Lower leg skin (tissue), 4 donors: ENCODE measurements at regions not wholly inside any gene's neighbourhood (a gene's known extent, or its start where the extent isn't known, plus 50 kb on each side); places are given as distances from the start of the nearest gene placed in this dataset.

Experiments
- DNase-seq, 2 donors: peaks; one replicate each; pipeline ENCODE4 v3.0.0-alpha.2; 2019; ENCODE audit warnings: low spot score in 2 of 2
- H3K4me3 ChIP-seq: fragments of 200-600 bp; sonication (generic); 2 replicates; pipeline ENCODE4 v1.5.1; 2017; ENCODE audit warnings: mild to moderate bottlenecking, low read depth; ENCODE audit not compliant: poor library complexity, severe bottlenecking
- CTCF ChIP-seq, 3 donors: fragments of 450-650 bp; IDR thresholded peaks; one replicate each; pipeline ENCODE4 v1.5.1; 2016; ENCODE audit warnings: antibody characterized with exemption in 3 of 3, mild to moderate bottlenecking in 3 of 3, moderate library complexity in 2 of 3
- POLR2A ChIP-seq, 2 donors: fragments of 450-650 bp; IDR thresholded peaks; one replicate each; pipeline ENCODE4 v1.6.1; 2016 to 2017; ENCODE audit warnings: antibody characterized with exemption in 2 of 2, mild to moderate bottlenecking in 1 of 2, moderate library complexity in 1 of 2
- WGBS, 2 donors: methylation state at CpG; one replicate each; pipeline ENCODE4 v1.1.5; 2018; 5-methylcytosine and 5-hydroxymethylcytosine counted together
- intact Hi-C: fragments of 100-400 bp; cut with DNase I; formaldehyde crosslinking; loops from one replicate; pipeline ENCODE4 v1.15.0; 2023; ENCODE audit warnings: low total_unique reads

DNA sequence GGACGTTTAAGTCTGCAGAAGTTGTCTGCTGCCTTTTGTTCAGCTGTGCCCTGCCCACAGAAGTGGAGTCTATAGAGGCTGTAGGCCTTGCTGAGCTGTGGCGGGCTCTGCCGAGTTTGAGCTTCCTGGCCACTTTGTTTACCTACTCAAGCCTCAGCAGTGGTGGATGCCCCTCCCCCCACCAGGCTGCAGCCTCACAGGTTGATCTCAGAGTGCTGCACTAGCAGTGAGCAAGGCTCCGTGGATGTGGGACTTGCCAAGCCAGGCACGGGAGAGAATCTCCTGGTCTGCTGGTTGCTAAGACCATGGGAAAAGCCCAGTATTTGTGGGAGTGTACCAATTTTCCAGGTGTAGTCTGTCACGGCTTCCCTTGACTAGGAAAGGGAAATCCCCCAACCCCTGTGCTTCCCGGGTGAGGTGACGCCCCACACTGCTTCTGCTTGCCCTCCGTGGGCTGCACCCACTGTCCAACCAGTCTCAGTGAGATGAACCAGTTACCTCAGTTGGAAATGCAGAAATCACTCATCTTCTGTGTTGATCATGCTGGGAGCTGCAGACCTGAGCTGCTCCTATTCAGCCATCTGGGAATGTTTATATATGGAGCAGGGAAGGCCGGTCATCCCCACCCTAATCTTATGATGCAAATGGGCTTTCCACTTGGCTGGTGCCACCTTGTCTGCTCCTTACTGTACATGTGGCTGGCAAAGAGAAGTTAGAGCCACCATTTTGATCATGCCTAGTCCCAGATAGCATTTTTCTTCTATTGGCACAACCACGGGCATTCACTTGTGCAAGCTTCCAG, 156.9 kb upstream of the ITGA6 start:
- H3K4me3 ChIP-seq, result no peak overlapping the region
- intact Hi-C loops, result no loop called here
- no peak for TF ChIP-seq POLR2A (IDR thresholded peaks at IDR 0.05)
- no peak for TF ChIP-seq CTCF (IDR thresholded peaks at IDR 0.05)
- 52 to 63% methylated on average over 11 of the region's 11 CpGs for whole genome bisulfite sequencing, 2 donors
- no peak for DNase-seq

DNA sequence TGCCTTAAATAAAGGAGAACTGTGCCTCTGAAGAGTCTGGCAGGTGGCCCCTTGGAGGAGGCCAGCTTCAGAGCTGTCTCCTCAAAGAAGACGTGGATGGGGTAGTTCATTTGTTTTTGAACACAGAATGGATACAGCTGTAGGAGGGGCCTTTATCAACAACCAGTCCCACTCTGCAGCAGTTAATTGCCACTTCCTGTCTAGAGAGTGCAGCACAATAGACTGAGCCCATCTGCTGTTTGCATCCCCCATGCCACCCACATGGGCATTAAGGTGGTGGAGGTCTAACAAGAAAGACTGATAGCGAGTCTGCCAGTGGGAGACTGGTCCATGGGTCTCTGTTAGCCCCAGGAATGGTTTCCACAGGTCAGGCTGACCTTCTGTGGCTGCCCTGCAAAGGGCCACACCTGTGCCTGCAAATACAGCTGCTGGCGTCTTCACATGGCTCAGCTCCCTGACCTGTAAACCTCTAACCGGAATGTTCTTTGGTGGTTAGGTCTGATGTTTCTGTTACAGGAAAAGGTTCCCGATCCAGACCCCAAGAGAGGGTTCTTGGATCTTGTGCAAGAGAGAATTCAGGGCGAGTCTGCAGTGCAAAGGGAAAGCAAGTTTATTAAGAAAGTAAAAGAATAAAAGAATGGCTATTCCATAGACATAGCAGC, 153.3 kb upstream of the ITGA6 start:
- intact Hi-C loops, result no loop called here
- TF ChIP-seq POLR2A (IDR thresholded peaks at IDR 0.05) (no peak), CTCF (IDR thresholded peaks at IDR 0.05) (no peak)
- no peak overlapping the region for H3K4me3 ChIP-seq
- no peak for DNase-seq
- WGBS, 2 donors, result 79% methylated on average over 6 of the region's 6 CpGs

DNA sequence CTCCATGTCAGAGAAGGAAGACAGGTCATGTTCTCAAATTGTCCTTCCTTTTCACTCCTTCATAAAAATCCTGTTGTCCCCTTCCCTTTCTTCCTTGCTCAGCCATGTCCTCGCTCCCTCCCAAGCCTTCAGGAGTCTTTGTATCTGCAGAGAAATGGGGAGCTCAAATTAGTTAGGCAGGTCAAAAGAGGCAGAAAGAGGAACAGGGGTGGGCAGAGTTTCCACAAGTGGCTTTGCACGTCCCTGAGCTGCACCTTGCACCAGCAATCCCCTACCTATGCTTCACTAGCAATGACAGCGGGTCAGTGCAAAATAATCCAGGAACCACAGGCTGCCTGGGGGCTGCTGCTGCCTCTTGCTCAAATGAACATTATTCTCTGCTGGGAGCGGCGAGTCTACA, 152.1 kb upstream of the ITGA6 start:
- TF ChIP-seq CTCF (IDR thresholded peaks at IDR 0.05) (no peak), POLR2A (IDR thresholded peaks at IDR 0.05) (no peak)
- WGBS, 2 donors, result 84 to 92% methylated on average over 5 of the region's 5 CpGs

DNA sequence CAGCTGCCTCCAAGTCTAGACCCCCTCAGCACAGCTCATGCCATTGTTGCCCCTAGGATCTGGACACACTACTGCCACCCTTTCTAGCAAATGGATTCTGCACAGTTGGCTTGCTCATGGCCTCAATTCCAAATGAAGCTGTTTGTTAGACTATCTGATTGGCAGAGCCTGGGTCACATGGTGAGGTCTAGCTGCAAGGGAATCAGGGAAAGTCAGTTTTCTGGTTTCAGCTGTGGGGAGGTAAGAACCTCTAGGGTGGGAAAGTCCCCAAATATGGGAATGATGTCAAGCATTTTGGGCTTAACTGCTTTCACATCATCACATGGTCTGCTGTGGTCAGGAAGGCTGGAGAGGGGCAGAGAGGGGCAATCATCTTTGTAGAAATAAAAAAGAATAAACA, 150.4 kb upstream of the ITGA6 start:
- TF ChIP-seq POLR2A (IDR thresholded peaks at IDR 0.05), result no peak
- TF ChIP-seq CTCF (IDR thresholded peaks at IDR 0.05), result no peak
- H3K4me3 ChIP-seq, result no peak overlapping the region

More for the DNA sequence above, 152.1 kb upstream of the ITGA6 start:
- H3K4me3 ChIP-seq, result no peak overlapping the region
- no peak for DNase-seq
- intact Hi-C loops, result no loop called here

DNA sequence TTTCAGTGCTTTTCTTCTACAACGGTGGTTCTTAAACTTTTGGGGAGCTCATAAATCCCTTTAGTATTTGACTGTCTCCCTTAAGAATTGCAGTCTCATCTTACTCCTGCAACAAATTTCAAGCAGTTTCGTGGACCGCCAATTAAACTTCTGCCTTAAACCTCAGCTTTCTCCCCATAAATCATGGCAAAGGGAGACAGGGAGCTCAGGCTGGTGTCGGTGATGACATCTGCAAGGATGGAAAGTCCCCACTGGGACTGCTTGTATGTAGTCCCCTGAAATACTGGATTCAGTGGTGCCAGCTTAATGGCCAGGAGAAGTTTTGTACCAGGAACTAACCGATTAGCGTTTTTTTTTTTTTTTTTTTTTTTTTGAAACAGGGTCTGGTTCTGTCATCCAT, 148.7 kb upstream of the ITGA6 start:
- 74 to 77% methylated on average over 6 of the region's 6 CpGs for WGBS, 2 donors
- intact Hi-C loops, result no loop called here
- no peak for DNase-seq

More for the DNA sequence above, 150.4 kb upstream of the ITGA6 start:
- intact Hi-C loops, result no loop called here
- DNase-seq, result no peak

More for the DNA sequence above, 148.7 kb upstream of the ITGA6 start:
- TF ChIP-seq CTCF (IDR thresholded peaks at IDR 0.05), result no peak
- no peak for TF ChIP-seq POLR2A (IDR thresholded peaks at IDR 0.05)
- H3K4me3 ChIP-seq, result no peak overlapping the region
